HFF-Myc (cell line): ENCODE measurements at regions not wholly inside any gene's neighbourhood (a gene's known extent, or its start where the extent isn't known, plus 50 kb on each side); places are given as distances from the start of the nearest gene placed in this dataset.

Source experiments
- DNase-seq: peaks from one replicate; pipeline ENCODE4 v3.0.0-alpha.2; 2011; ENCODE audit warnings: low read depth; ENCODE audit errors: extremely low read depth
- H3K4me3 ChIP-seq: replicated peaks from 2 replicates; pipeline ENCODE4 v1.5.1; 2011; ENCODE audit warnings: low read depth, mild to moderate bottlenecking, control low read depth, low read length
- CTCF ChIP-seq: IDR thresholded peaks from 2 replicates; pipeline ENCODE4 v1.5.1; 2012; ENCODE audit warnings: mild to moderate bottlenecking, low read depth, low read length, control low read depth; ENCODE audit errors: missing control alignments

- DNase-seq, result no peak
- H3K4me3 ChIP-seq, result no peak overlapping the region
- no peak for TF ChIP-seq CTCF
Measured at GRCh38 chr20:20802328-20802727, 89.9 kb upstream of the RALGAPA2 start.

DNA sequence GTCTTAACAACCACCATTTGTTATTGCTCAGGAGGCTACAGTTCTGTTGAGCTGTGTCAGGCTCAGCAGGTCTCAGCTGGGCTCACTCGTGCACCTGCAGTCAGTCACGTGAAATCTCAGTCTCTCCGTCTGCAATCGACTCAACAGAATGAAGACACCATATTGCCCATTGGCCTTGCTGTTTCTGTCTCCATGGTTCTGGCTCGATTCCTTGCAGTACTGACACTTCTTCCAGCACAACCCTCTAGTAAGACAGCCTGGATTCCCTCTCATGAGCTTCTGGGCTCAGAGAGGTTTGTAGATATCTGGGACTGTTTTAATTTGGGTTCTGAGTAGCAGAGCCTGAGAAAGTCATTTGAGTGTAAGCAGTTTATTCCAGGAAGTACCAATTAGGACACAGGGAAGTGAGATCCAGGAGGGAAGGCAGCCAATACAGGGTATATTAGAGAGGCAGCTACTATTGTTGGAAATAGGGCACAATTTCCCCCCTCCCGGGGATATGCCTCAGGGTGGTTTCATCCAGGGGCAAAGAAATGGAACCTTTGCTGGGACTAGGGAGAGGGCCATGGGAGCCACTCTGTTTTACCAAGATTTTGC lies 87.4 kb upstream of the RALGAPA2 start:
- DNase-seq, result no peak
- H3K4me3 ChIP-seq, result no peak overlapping the region
- TF ChIP-seq CTCF, result no peak

GRCh38 chr20:20797521-20798310 lies 85.3 kb upstream of the RALGAPA2 start:
- no peak overlapping the region for H3K4me3 ChIP-seq

GRCh38 chr20:20796766-20797440 lies 84.5 kb upstream of the RALGAPA2 start:
- DNase-seq, result no peak
- no peak overlapping the region for H3K4me3 ChIP-seq
- no peak for TF ChIP-seq CTCF

More at GRCh38 chr20:20797521-20798310, 85.3 kb upstream of the RALGAPA2 start:
- TF ChIP-seq CTCF, result no peak
- no peak for DNase-seq

- TF ChIP-seq CTCF, result no peak
- H3K4me3 ChIP-seq, result no peak overlapping the region
- DNase-seq, result no peak
Measured at GRCh38 chr20:20795721-20796120, 83.3 kb upstream of the RALGAPA2 start.

GRCh38 chr20:20795119-20795518 lies 82.7 kb upstream of the RALGAPA2 start:
- DNase-seq, result no peak
- no peak for TF ChIP-seq CTCF
- H3K4me3 ChIP-seq, result no peak overlapping the region
